ACC112 (cell line): ENCODE measurements at regions not wholly inside any gene's neighbourhood (a gene's known extent, or its start where the extent isn't known, plus 50 kb on each side); places are given as distances from the start of the nearest gene placed in this dataset.
"Not testable (repeated sequence)": the region's sequence is repeated elsewhere in the genome, so short reads cannot be mapped to it uniquely, and the experiment has no call there.

Experiments
- H2AFZ ChIP-seq: fragments of 200-600 bp; sonication (generic); one replicate; pipeline ENCODE4 v1.6.0; 2017; ENCODE audit warnings: antibody characterized with exemption, low read length; ENCODE audit not compliant: unreplicated experiment
- H3K27ac ChIP-seq: fragments of 200-600 bp; sonication (generic); 2 replicates; pipeline ENCODE4 v1.5.1; 2014; ENCODE audit warnings: low read depth, mild to moderate bottlenecking, antibody characterized with exemption, low read length, moderate library complexity
- H3K27me3 ChIP-seq: fragments of 200-600 bp; sonication (generic); 2 replicates; pipeline ENCODE4 v1.6.1; 2014; ENCODE audit warnings: mild to moderate bottlenecking, antibody characterized with exemption, low read length, moderate library complexity, mixed read lengths; ENCODE audit not compliant: insufficient read depth
- H3K36me3 ChIP-seq: fragments of 200-600 bp; sonication (generic); 2 replicates; pipeline ENCODE4 v1.6.1; 2016; ENCODE audit warnings: mild to moderate bottlenecking, antibody characterized with exemption, low read length, moderate library complexity, mixed read lengths; ENCODE audit not compliant: insufficient read depth
- H3K4me1 ChIP-seq: fragments of 200-600 bp; sonication (generic); one replicate; pipeline ENCODE4 v1.6.1; 2016; ENCODE audit warnings: low read length, mixed read lengths; ENCODE audit not compliant: insufficient read depth, unreplicated experiment, control insufficient read depth
- H3K4me3 ChIP-seq: fragments of 200-600 bp; sonication (generic); 2 replicates; pipeline ENCODE4 v1.5.1; 2014; ENCODE audit warnings: mild to moderate bottlenecking, low read depth, low read length
- H3K79me2 ChIP-seq: fragments of 200-600 bp; sonication (generic); one replicate; pipeline ENCODE4 v1.6.0; 2016; ENCODE audit warnings: low read length; ENCODE audit not compliant: control insufficient read depth, unreplicated experiment, insufficient read depth

- H3K27me3 ChIP-seq = no peaks in the 10 kb centered on the region
- no peaks in the 10 kb centered on the region for H3K79me2 ChIP-seq
- no peaks in the 10 kb centered on the region for H3K4me1 ChIP-seq
- H2AFZ ChIP-seq = no peak overlapping the region
- no peak overlapping the region for H3K27ac ChIP-seq
- no peaks in the 10 kb centered on the region for H3K36me3 ChIP-seq
- H3K4me3 ChIP-seq = no peak overlapping the region
Measured at GRCh38 chr6:68197356-68197755, 437.7 kb upstream of the ADGRB3 start.

- Histone ChIP-seq H3K27ac (no peak overlapping the region), H3K36me3 (no peaks in the 10 kb centered on the region), H3K79me2 (no peaks in the 10 kb centered on the region), H3K4me3 (no peak overlapping the region), H3K27me3 (no peaks in the 10 kb centered on the region), H2AFZ (no peak overlapping the region), H3K4me1 (no peaks in the 10 kb centered on the region)
Measured at GRCh38 chr6:68196645-68197044, 438.4 kb upstream of the ADGRB3 start.

- not testable (repeated sequence) for H3K4me3 ChIP-seq, H3K27me3 ChIP-seq, H3K4me1 ChIP-seq, H2AFZ ChIP-seq, H3K27ac ChIP-seq, H3K36me3 ChIP-seq, H3K79me2 ChIP-seq
Measured at GRCh38 chr6:68195753-68196152, 439.3 kb upstream of the ADGRB3 start.

DNA sequence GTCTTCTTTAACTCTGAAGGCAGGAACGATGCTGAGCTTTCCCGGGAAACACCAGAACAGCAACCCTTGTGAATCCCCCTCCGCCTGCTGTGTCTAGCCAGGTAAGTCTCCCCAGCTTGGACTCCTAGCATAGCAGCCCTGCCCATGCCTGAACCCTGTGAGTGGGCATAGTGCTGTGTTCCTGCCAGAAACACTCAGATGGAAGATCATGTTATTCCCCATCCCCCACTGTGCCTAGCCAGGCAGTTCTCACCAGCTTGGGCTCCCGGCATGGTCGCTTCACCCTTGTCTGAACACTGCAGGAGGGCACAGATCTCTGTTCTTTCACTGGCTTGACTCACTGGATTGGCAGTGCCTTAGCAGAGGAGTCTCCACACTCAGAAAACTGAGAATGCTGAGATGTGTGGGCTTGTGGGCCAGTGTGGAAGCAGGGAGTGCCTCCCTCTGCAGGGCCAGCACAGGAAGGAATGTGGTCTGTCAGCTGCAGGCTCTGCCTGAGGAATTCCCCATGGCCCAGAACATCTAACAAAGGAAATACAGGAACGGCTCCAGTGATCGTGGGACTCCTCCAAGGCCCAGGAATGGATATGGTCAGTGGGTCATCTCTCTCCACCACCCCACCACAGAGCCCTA, 440.1 kb upstream of the ADGRB3 start:
- Histone ChIP-seq H3K4me1 (no peaks in the 10 kb centered on the region), H3K27me3 (no peaks in the 10 kb centered on the region), H3K79me2 (no peaks in the 10 kb centered on the region), H2AFZ (no peak overlapping the region), H3K4me3 (no peak overlapping the region), H3K27ac (no peak overlapping the region), H3K36me3 (no peaks in the 10 kb centered on the region)

GRCh38 chr6:68192988-68193387, 442.1 kb upstream of the ADGRB3 start:
- Histone ChIP-seq H2AFZ (no peak overlapping the region), H3K27ac (no peak overlapping the region), H3K27me3 (no peaks in the 10 kb centered on the region), H3K4me3 (no peak overlapping the region), H3K4me1 (no peaks in the 10 kb centered on the region), H3K79me2 (no peaks in the 10 kb centered on the region), H3K36me3 (no peaks in the 10 kb centered on the region)

DNA sequence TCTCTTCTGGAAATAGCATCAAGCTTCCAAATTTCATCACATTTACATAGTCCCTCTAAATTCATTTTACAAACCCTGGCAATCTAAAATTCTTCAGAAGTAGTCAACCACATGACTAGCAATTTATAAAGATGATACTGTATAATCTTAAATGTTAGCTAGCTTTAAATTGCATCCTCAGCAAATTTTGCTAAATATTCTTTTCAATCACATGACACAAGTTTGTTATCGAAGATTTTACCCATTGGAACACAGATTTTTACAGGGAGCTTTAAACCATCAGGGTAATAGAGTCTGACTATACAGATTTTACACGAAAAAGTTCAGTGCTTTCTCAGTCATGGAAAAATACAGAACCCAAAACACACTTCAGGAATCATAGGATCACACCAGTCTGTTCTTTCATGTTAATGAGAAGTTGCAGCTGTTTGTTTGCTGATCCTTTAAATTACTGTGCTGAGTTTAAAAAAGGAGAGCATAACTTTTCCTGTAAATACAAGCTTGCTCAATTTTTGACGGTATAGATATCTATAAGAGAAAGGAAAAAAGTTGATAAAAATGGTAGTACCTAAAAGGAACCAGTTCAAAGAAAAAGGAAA, 445.8 kb upstream of the ADGRB3 start:
- no peak overlapping the region for H2AFZ ChIP-seq
- H3K36me3 ChIP-seq = no peaks in the 10 kb centered on the region
- no peaks in the 10 kb centered on the region for H3K4me1 ChIP-seq
- H3K79me2 ChIP-seq = no peaks in the 10 kb centered on the region
- no peak overlapping the region for H3K27ac ChIP-seq
- H3K27me3 ChIP-seq = no peaks in the 10 kb centered on the region
- H3K4me3 ChIP-seq = no peak overlapping the region

DNA sequence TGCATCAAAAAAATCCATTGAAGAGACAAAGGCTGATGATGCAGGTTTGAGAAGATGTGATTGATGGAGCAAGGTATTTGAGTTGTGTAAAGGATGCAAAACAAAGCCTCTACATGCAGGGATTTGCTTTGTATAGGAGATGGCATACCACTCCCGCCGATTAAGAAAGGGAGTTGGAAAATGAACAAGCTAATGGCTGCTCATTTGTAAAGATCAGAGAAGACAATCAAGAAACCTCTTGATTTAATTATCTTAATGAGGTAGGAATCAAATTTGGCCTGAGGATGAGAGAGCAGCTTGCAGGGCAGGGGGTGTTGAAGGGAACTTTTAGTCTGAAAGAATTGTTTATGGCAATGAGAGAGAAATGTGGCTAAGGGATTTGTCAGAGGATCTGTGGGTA, 448.2 kb upstream of the ADGRB3 start:
- Histone ChIP-seq H3K4me1 (no peaks in the 10 kb centered on the region), H3K4me3 (no peak overlapping the region), H3K27ac (no peak overlapping the region), H3K79me2 (no peaks in the 10 kb centered on the region), H3K27me3 (no peaks in the 10 kb centered on the region), H2AFZ (no peak overlapping the region), H3K36me3 (no peaks in the 10 kb centered on the region)

DNA sequence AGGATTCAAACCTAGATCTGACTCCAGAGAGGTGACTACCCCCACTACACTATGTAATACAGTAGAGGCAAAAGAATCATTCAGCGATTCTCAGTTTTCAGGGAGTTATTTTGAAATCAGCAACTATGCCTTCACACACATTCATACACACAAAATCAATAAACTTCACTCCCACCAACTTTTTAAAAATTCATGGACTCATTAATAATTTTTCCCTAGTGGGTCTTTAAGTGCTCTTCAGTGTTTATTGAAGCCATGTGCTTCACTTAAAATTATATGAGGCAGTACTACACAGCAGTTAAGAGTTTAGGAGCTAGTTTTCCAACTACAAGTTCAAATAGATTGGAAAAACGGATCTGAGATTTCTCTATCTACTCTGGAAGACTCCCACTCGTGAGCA, 452.7 kb upstream of the ADGRB3 start:
- no peak overlapping the region for H3K27ac ChIP-seq
- H2AFZ ChIP-seq = no peak overlapping the region
- H3K27me3 ChIP-seq = no peaks in the 10 kb centered on the region
- no peaks in the 10 kb centered on the region for H3K4me1 ChIP-seq
- no peak overlapping the region for H3K4me3 ChIP-seq
- no peaks in the 10 kb centered on the region for H3K79me2 ChIP-seq
- no peaks in the 10 kb centered on the region for H3K36me3 ChIP-seq

GRCh38 chr6:68181027-68181426, 454.1 kb upstream of the ADGRB3 start:
- H3K27me3 ChIP-seq, H3K79me2 ChIP-seq: not testable (repeated sequence)

DNA sequence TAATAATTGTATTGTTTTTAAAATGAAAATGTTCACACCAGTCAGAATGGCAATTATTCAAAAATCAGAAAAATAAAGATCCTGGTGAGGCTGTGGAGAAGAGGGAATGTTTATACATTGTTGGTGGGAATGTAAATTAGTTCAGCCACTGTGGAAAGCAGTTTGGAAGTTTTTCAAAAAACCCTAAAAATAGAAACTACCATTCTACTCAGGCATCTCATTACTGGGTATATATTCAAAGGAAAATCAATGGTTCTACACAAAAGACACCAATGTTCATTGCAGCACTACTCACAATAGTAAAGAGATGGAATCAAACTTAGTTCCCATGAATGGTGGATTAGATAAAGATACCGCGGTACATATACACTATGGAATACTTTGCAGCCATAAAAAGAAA, 461.5 kb upstream of the ADGRB3 start:
- H3K79me2 ChIP-seq = no peaks in the 10 kb centered on the region
- no peak overlapping the region for H3K27ac ChIP-seq
- no peak overlapping the region for H2AFZ ChIP-seq
- H3K27me3 ChIP-seq = no peaks in the 10 kb centered on the region
- no peak overlapping the region for H3K4me3 ChIP-seq
- H3K4me1 ChIP-seq = no peaks in the 10 kb centered on the region
- no peaks in the 10 kb centered on the region for H3K36me3 ChIP-seq

More at GRCh38 chr6:68181027-68181426, 454.1 kb upstream of the ADGRB3 start:
- H2AFZ ChIP-seq, H3K27ac ChIP-seq, H3K4me3 ChIP-seq, H3K36me3 ChIP-seq, H3K4me1 ChIP-seq: not testable (repeated sequence)

- no peaks in the 10 kb centered on the region for H3K4me1 ChIP-seq
- H2AFZ ChIP-seq = no peak overlapping the region
- H3K79me2 ChIP-seq = no peaks in the 10 kb centered on the region
Measured at GRCh38 chr6:68169922-68170321, 465.2 kb upstream of the ADGRB3 start.

More at GRCh38 chr6:68169922-68170321, 465.2 kb upstream of the ADGRB3 start:
- Histone ChIP-seq H3K27me3 (no peaks in the 10 kb centered on the region), H3K4me3 (no peak overlapping the region), H3K27ac (no peak overlapping the region), H3K36me3 (no peaks in the 10 kb centered on the region)
